Upper lobe of right lung (tissue), 1 donor: ENCODE measurements at regions not wholly inside any gene's neighbourhood (a gene's known extent, or its start where the extent isn't known, plus 50 kb on each side); places are given as distances from the start of the nearest gene placed in this dataset.

ENCODE experiments used
- ATAC-seq: fragments of 200-7000 bp; cut with Tn5 transposase; one replicate; pipeline ENCODE4 v1.9.1; 2020; ENCODE audit warnings: mild to moderate bottlenecking, moderate library complexity
- DNase-seq: peaks from one replicate; pipeline ENCODE4 v3.0.0-alpha.2; 2020
- H3K27ac ChIP-seq: fragments of 200-600 bp; one replicate; pipeline ENCODE4 v1.8.0; 2022
- H3K27me3 ChIP-seq: fragments of 200-600 bp; one replicate; pipeline ENCODE4 v1.8.0; 2022; ENCODE audit warnings: mild to moderate bottlenecking
- H3K36me3 ChIP-seq: fragments of 200-600 bp; one replicate; pipeline ENCODE4 v1.8.0; 2022
- H3K4me1 ChIP-seq: fragments of 200-600 bp; one replicate; pipeline ENCODE4 v1.8.0; 2022
- H3K4me3 ChIP-seq: fragments of 200-600 bp; one replicate; pipeline ENCODE4 v1.8.0; 2022; ENCODE audit warnings: mild to moderate bottlenecking
- H3K9me3 ChIP-seq: fragments of 200-600 bp; one replicate; pipeline ENCODE4 v1.8.0; 2022
- CTCF ChIP-seq: fragments of 200-600 bp; IDR thresholded peaks from one replicate; pipeline ENCODE4 v1.8.0; 2022; ENCODE audit warnings: antibody characterized with exemption
- intact Hi-C: fragments of 100-400 bp; cut with DNase I; formaldehyde crosslinking; loops from one replicate; pipeline ENCODE4 v1.11.0; 2022
- donor health status: DM: no; HTN: yes; CAD: no; lungs with severe emphysema.

GRCh38 chr11:69383372-69384250 lies 89.7 kb downstream of the MYEOV start:
- H3K9me3 ChIP-seq, result peaks cover 4% of the 10 kb centered on the region
- H3K36me3 ChIP-seq, result no peaks in the 10 kb centered on the region
- intact Hi-C loops, result no loop called here
- H3K4me1 ChIP-seq, result no peaks in the 10 kb centered on the region
- DNase-seq (no peak), ATAC-seq (no peak)
- no peak for TF ChIP-seq CTCF
- no peak overlapping the region for H3K4me3 ChIP-seq
- no peaks in the 10 kb centered on the region for H3K27me3 ChIP-seq
- H3K27ac ChIP-seq, result no peak overlapping the region

GRCh38 chr11:69384251-69385143 lies 90.5 kb downstream of the MYEOV start:
- Histone ChIP-seq H3K27ac (no peak overlapping the region), H3K4me3 (no peak overlapping the region), H3K27me3 (no peaks in the 10 kb centered on the region), H3K9me3 (peaks cover 4% of the 10 kb centered on the region), H3K4me1 (no peaks in the 10 kb centered on the region), H3K36me3 (no peaks in the 10 kb centered on the region)
- ATAC-seq, result no peak
- DNase-seq, result no peak
- intact Hi-C loops, result no loop called here
- no peak for TF ChIP-seq CTCF

- no peak overlapping the region for H3K4me3 ChIP-seq
- TF ChIP-seq CTCF, result no peak
- no peaks in the 10 kb centered on the region for H3K4me1 ChIP-seq
- intact Hi-C loops, result no loop called here
- H3K36me3 ChIP-seq, result no peaks in the 10 kb centered on the region
- ATAC-seq (no peak), DNase-seq (no peak)
- H3K27me3 ChIP-seq, result no peaks in the 10 kb centered on the region
- H3K27ac ChIP-seq, result no peak overlapping the region
- H3K9me3 ChIP-seq, result peaks cover 4% of the 10 kb centered on the region
Measured at GRCh38 chr11:69385144-69385820, 91.3 kb downstream of the MYEOV start.

- Histone ChIP-seq H3K27ac (no peak overlapping the region), H3K36me3 (no peaks in the 10 kb centered on the region), H3K27me3 (no peaks in the 10 kb centered on the region), H3K4me3 (no peak overlapping the region), H3K9me3 (peaks cover 4% of the 10 kb centered on the region), H3K4me1 (no peaks in the 10 kb centered on the region)
- ATAC-seq, result no peak
- intact Hi-C loops, result no loop called here
- no peak for DNase-seq
- TF ChIP-seq CTCF, result no peak
Measured at GRCh38 chr11:69385832-69386427, 92.0 kb downstream of the MYEOV start.
